ENCODE measurements at regions not wholly inside any gene's neighbourhood (a gene's known extent, or its start where the extent isn't known, plus 50 kb on each side); places are given as distances from the start of the nearest gene placed in this dataset.
A peak's percentile ranks its signal among the peaks of the same experiment; 100 is the strongest.

DNA sequence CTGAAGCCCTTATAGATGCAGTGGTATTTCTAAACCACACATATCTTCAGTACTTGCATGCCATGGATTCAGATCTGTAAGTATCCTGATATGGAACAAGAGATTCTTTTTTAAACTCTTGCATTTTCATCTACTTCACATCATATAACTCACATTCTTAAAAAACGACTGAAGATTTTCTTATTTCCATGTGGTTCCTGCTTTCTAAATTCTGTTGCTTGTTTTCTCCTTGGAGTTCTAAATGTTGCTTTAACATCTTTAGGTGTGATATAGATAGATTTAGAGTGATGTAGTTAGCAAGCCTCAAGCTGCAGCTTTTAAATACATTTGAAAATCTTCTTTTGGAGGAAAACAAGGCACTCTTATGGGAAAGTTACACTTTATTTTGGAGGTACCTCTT, 455.4 kb downstream of the FOXG1 start:
- no peak for DNase-seq

GRCh38 chr14:29222671-29223268, 456.2 kb downstream of the FOXG1 start:
- peak; percentile 50 for DNase-seq

- no peak for DNase-seq
Observed at GRCh38 chr14:29223947-29224346, 457.4 kb downstream of the FOXG1 start.

DNA sequence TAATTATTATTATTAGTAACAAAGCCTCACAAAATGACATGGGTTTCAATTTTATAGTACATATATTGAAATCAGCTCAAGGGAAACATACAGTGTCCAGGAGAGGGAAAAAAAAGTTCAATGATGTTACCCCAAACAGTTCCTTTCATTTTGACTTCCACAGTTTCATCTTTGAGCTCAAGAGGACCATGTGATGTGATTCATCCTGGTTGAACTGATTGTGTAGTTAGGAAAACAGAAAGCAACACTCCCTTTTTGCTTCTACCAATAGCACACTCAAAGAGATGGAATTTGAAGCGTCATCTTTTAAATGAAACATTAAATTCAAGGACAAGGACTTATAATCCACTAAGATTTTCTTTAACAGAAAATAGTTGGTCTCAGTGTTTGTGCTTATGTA, 461.0 kb downstream of the FOXG1 start:
- DNase-seq = no peak

DNA sequence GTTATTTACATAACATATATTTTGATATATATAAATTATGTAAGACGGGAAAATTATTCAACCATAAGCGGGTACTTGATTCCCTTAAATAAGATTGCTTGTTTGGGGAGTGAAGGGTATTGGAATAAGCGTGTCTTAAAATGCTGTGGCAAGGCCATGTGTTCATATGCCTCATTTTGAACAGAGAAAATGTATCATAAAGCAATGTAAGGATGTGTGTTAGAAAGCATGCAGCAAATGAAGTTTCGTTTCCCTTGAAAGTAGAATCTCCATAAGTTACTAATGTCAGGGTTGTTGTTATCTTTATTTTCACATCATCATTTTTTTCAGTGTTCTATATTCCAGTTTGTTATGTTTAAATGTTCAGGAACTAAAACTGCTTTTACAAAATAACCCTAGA, 465.6 kb downstream of the FOXG1 start:
- no peak for DNase-seq

GRCh38 chr14:29232711-29233110, 466.1 kb downstream of the FOXG1 start:
- no peak for DNase-seq

DNA sequence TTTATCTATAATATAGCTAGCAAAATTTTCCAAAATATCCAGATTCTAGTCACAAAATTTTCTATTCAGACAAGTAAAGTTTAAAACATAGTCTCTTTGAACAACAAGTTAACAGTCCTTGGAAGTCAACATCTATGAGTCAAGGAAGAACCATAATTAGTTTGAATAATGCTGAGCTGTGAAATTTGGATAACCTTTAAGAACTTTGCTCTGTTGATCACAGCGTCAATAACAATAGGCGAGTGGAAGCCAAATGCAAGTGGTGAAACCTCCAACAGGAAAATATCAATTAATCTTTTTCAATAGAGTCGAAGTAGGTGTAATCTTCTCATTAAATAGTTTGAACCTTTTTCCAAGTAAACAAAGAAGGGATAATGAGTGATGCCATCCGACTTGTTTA, 466.6 kb downstream of the FOXG1 start:
- DNase-seq = no peak

DNA sequence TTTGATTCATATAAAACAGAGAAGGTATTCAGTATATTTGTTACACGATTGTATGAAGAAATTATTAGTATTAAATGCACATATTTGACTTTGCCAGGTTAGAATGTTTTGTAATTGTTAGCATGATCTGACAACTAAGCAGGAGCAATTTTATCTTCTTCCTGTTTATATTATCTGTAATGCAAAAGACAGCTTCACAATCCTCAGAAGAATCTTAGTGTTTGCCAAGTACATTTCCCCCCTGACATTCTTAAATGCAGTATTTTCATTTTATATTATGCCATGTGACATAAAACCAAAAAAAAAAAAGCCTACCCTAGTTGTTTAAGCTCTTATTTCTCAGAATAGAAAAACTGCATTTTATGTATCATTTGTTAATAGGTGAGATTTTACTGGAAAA, 469.4 kb downstream of the FOXG1 start:
- DNase-seq = no peak

GRCh38 chr14:29236401-29236800, 469.8 kb downstream of the FOXG1 start:
- DNase-seq = no peak

DNA sequence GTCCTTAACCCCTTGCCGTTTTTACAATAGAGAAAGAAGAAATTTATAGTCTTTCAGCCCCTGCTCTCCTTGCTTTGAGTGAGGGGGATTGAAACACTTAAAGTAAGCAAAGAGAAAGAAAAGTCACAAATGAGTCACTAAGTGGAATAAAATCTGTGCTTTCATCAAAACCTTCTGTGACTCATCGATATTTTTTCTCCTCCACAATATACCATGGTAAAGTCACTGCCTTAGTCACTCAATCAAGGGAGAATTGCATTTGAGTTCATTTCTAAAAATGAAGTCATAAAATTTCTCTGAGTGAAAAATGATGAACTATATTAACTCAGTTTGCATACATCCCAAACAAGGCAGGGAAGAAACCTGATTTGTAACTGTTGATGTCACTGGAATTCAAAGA, 470.3 kb downstream of the FOXG1 start:
- DNase-seq = peak; percentile 70

DNA sequence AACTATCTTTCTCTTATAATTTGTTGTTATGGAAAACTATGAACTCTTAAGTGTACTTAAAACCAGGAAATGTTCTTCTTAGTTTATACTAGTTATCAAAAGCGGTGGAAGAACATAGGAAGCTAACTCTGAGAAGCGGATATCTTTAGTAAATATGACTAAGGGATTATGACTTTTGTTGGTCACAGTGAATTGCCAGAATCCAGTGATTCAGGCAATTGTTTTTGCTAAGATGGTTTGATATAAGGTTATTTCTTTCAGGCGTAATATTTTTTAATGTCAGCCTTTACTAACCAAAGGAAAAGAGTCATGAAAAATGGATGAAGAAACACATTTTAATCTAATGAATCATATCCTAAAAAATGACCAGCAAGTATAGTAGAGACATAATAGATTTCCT, 473.5 kb downstream of the FOXG1 start:
- DNase-seq = peak; percentile 57

DNA sequence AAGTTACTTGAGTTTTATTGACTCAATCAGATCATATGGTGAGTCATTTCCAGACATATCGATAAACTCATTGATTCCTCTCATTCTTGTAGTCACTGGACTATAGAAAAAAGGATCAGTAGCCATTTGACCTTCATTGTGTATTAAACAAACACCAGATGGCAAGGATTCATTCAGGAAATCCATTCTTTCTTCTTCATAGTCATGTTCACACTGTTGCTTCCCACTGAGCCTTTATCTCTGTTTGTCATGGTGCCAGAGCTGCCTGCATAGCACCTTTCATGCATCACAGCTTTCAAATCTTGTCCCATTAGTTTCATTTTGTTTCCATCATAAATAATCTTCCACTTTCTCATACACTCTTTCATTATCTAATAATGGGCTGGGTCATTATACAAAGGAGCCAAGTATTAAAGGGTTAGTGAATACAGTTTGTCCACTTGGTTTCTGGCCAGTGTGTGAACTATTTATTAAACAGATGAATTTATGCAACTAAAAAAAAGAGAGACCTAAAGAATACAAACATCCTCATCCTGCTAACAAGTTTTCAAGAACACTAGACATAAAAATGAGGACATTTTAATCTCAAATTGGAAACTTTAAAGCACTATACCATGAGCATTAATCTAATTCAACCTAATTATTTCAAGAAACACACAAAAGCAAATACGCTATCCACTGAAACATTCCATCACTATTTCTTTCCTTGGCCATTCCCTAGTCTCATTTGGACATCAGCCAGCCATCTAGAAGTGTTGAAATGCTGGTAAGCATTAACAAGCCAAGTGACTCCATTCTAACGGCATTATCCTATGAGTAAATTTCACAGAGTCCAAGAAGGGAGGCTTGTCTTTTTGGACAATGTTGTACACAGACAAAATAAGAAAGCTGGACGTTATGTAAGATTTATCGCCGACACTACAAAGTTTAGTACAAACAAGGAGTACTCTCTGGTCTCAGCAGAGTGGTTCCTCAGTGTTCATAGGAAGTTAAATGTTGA, 476.5 kb downstream of the FOXG1 start:
- peak; percentile 49 for DNase-seq

GRCh38 chr14:29255692-29256091, 489.1 kb downstream of the FOXG1 start:
- no peak for DNase-seq

DNA sequence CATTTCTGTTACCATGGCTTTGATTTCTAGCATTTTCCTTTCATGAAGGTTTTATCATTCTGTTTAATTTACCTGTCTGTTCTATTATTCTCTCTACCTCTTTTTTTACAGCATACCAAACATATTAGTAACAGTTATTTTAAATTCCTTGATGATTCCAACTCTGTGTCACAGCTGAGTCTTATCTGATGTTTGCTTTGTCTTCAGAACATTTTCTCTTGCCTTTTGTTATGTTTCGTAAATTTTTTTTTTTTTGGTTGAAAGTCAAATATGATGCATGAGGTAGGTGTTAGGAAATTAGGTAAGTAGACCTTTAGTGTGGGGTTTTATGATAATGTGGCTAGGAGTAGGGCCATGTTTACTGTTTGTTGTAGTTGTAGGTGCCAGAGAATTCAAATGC, 496.4 kb downstream of the FOXG1 start:
- DNase-seq = no peak

DNA sequence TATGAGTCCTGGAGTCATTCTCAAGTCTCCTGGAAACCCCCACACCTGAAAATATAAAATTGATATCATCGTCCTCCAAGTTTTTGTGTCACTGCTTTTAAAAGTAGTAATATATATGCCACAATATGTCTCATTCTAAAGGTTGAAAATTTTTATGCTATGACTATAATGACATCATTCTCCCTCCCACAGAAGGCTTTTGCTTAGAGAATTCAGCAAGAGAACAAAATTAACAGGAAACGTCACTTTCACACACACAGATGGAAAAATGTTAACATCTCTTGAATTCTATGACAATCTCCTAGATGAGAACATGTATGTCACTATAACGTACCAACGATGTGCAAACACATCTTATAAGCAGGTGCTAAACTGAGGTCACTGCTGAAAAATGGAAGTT, 498.3 kb downstream of the FOXG1 start:
- no peak for DNase-seq

DNA sequence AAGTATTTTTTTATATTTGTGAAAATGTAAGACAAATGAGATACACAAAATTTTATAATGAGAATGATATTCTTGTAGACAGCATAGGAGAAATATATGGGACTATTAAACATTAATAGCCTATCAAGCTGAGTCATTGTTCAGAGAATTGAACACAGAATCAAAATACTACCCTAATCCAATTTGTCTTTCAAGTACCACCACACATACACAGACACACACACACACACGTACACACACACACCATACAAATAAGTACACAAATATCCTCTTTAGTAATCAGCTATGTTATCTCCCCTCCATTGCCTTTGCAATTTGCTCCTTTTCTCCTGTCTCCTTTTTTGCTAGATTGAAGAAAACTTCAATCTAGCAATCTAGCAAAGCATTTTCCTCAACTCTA, 499.3 kb downstream of the FOXG1 start:
- no peak for DNase-seq

- no peak for DNase-seq
Observed at GRCh38 chr14:29271669-29272068, 505.1 kb downstream of the FOXG1 start.

GRCh38 chr14:29273513-29273912, 506.9 kb downstream of the FOXG1 start:
- no peak for DNase-seq

GRCh38 chr14:29274890-29275596, 508.5 kb downstream of the FOXG1 start:
- DNase-seq = no peak

- no peak for DNase-seq
Observed at GRCh38 chr14:29278301-29279263, 512.0 kb downstream of the FOXG1 start.

DNA sequence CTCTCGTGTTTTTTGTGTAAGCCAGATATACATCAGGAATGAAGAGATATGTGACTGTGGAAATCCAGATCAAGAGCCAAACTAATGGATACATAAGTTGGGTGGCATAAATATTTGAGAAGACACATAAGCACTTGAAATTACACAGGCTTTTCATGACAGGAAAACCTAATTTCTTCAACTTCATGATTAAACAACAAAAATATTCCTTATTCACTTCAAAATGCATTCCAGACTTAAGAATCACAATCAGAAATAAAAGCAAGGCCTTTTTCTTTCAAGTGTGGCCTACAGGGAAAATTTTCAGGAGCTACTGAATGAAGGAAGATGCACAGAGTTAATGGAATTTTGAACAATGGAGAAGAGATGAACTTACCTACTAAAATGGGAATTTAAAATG, 515.6 kb downstream of the FOXG1 start:
- peak; percentile 23 for DNase-seq

DNA sequence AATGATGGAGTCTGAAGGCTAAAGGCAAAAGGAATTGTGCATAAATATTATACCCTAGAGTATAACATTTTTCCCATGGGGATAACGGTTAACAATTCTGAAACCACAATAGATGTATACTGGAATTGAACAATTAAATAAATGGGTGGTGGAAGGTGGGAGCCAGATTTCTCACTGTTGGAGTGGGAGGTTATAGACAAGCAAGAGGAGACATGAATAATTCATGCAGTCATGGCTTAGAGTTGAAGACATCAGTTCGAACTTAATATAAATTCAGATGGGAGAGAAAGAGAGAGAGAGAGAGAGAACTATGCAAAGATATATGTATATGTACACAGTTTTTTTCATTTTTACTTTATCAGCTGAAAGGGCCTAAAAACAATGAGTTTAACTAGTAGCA, 523.9 kb downstream of the FOXG1 start:
- no peak for DNase-seq

Measured in fibroblast of skin of scalp (primary cell).